HG03520 (cell line): ENCODE measurements at regions not wholly inside any gene's neighbourhood (a gene's known extent, or its start where the extent isn't known, plus 50 kb on each side); places are given as distances from the start of the nearest gene placed in this dataset.

Experiments
- ATAC-seq: cut with Tn5 transposase; IDR thresholded peaks from one replicate; pipeline ENCODE4 v1.9.1; 2021; ENCODE audit warnings: mild to moderate bottlenecking, moderate library complexity; ENCODE audit not compliant: unreplicated experiment

GRCh38 chr15:66832664-66833063, 130.6 kb downstream of the SMAD6 start:
- no peak for ATAC-seq

DNA sequence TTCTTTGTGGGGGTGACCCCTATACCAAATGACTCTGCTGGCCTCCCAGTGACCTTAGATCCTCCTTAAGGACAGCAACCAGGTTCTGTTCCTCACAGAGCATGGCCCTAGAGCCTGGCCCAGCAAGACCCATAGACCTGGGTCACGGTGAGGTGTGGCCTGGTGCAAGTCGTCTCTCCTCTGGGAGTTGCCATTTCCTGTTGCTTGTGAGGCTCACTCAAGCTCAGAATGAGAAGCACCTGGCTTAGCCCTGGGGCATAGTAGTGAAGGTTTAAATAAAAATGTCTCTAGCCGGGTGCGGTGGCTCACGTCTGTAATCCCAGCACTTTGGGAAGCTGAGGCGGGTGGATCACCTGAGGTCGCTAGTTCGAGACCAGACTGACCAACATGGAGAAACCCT, 131.3 kb downstream of the SMAD6 start:
- ATAC-seq = no peak

DNA sequence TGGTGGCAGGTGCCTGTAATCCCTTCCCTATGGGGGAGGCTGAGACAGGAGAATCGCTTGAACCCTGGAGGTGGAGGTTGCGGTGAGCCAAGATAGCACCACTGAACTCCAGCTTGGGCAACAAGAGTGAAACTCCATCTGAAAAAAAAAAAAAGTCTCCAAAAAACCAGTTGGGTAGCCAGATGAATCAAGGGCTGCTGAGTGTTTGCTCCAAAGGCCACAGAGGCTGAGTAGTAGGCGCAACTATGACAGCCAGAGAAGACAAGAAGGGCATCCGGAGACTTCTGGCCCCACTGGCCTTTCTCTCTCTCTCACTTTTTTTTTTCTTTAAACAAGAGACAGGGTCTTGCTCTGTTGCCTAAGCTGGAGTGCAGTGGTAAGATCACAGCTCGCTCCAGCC, 131.8 kb downstream of the SMAD6 start:
- no peak for ATAC-seq

DNA sequence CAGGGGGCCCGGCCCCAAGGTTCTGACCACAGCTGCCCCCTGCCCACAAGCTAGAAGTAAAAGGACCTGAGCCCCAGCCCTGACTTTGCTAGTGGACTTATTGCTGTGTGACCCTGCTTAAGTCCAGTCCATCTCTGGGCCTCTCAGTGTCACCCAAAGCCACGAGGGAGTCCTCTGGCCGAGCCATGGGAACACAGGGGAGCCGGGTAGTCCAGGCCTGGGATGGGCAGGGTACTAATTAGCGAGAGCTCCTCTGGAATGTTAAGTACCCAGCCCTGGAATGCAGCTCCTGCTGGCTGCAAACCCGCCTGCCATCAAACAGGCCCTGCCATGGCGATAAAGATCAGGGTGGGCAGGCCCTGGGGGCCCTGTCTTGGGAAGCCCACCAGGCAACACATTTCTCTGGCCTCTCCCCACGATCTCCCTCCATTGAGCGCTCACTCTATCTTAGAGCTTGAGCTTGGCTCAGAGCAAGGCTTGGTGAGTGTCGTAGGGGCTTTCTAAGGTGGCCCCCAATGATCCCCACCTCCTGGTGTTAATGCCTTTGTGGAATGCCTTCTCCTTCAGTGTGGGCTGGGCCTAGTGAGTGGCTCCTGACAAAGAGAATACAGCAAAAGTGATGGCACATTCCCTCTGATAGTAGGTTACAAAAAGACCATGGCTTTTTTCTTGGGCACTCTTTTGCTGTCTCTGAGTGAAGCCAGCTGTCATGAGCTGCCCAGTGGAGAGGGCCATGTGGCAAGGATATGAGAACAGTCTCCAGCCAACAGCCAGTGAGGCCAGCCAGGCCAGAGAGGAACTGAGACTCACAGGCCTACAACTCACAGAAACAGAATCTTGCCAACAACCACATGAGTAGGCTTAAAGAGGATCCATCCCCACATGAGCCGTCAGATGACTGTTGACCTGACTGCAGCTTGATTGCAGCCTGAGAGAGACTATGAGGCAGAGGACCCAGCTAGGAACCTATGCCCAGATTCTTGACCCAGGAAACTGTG, 133.1 kb downstream of the SMAD6 start:
- ATAC-seq = no peak

- ATAC-seq = no peak
Measured at GRCh38 chr15:66836231-66837030, 134.4 kb downstream of the SMAD6 start.

DNA sequence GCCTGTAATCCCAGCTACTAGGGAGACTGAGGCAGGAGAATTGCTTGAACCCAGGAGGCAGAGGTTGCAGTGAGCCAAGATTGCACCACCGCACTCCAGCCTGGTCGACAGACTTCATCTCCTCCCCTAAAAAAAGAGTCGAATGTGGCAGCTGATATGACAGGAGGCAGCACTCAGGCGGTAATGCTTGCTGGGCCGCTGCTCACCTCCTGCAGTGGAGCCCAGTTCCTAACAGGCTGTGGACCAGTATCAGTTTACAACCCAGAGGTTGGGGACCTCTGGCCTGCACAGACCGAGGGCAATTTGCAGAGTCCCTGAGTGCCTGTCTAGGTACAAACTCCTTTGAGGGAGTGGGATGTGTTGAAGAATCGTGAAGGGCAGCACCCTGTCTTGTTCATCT, 136.2 kb downstream of the SMAD6 start:
- no peak for ATAC-seq

GRCh38 chr15:66838671-66839239, 136.7 kb downstream of the SMAD6 start:
- no peak for ATAC-seq

GRCh38 chr15:66839506-66840112, 137.6 kb downstream of the SMAD6 start:
- no peak for ATAC-seq

DNA sequence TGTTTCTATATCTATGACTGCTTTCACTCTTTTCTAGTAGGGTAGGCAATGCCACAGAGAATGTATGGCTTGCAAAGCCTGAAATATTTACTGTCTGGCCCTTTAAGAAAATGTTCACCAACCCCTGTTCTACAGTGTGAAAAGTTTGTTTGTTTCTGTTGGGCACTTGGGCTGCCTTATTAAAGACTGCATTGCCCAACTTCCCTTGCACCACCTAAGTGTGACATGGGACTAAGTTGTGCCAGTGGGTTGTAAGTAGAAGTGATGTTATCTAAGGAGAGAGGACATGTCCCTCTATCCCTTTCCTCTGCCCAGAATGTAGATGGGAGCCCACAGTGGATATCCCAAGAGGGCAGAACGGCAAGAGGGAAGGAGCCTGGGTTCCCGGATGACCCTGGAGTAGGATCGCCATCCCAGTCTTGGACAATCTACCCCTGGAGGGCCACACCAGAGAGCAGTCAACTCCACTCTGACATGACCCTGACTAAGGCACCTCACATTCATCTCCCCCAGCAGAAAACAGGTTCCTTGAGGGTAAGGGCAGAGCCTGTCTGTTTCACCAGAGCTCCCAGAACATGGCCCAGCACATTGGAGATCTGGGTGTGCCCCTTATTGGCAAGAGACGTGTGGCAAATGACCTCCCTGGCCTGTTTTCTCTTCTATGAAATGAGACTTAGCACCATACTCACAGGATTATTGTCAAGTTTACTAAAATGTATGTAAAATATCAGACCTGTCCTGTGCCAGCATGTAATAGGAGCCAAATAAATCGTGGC, 138.8 kb downstream of the SMAD6 start:
- ATAC-seq = no peak

DNA sequence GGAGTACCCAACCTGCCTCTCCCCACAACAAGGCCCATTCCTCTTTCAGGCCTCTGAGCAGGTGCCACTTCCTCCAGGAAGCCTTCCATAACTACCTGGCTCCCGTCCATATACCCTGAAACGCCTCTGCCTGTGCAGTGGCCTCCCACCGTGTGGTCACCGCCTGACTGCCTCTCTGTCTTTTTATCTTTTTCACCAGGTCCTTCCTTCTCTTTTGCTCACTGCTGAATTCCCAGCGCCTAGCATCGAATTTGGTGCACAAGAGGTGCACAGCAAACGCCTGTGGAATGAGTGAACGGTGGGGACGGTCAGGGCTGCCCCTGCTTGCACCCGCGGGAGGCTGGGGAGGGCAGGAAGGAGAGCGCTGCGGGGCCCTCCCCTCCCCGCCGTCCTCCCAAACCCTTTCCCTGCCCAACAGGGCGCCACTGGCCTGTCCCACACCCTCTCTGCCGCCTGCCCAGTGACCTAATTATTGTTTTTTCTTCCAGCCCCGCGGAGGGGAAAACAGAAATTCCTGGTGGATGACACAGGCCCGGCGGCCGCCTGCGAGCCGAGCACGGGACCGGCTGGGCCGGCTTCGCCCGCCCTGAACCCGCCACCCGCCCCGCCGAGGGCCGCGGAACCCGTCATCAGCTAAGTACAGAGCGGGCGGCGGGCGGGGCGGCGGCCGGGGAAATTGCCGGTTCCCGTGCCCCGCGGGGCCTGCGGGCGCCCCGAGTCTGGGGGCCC, 140.1 kb downstream of the SMAD6 start:
- ATAC-seq = no peak

DNA sequence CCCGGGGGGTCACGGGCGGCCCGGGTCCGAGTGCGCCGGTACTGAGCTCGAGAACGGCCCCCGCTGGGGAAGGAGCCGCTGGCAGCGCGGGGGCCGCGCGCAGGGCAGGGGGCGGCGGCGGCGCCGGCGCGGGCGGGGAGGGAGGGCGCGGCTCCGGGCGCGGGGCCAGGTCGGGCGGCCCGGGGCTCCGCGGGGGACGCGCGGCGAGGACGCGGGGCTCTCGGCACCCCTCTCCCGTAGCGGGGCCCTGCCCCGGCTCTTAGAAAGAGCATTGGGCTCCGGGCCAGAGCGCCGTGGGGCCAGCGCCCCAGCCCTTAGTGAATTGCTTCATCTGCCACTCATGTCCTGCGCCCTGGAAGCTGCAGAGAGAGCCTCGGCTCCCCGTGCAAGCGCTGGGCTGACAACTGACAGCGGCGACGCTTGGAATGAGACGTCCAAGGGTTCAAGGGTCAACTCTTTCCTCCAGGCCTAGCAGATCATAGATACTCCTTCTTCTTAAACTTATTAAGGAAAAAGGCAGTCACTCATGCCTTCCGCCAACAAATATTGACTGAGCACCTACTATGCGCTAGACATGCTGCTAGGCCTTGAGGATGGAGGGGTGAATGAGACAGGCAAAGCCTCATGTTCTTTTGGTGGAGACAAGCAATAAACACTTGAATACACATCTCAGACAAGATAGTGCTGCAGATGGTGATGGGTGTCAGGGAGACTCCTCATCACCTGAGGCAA, 140.8 kb downstream of the SMAD6 start:
- ATAC-seq = no peak

DNA sequence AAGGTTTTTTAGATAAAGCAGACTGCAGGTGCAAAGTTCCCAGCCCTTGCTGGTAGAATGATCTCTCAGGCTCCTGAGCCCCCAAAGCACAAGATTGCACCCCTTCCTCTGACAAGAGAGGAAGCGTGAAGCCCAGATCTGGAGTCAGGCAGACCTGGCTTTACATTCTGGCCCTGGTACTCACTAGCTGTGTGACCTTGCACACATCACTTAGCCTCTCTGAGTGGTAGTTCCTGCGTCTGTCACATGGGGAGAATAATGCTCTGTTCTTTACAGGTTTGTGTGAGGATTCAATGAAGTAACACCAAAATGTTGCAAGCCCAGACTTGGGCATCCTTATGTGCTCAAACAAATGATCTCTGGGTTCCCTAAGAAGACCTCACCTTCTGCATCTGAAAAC, 141.5 kb downstream of the SMAD6 start:
- ATAC-seq = no peak

DNA sequence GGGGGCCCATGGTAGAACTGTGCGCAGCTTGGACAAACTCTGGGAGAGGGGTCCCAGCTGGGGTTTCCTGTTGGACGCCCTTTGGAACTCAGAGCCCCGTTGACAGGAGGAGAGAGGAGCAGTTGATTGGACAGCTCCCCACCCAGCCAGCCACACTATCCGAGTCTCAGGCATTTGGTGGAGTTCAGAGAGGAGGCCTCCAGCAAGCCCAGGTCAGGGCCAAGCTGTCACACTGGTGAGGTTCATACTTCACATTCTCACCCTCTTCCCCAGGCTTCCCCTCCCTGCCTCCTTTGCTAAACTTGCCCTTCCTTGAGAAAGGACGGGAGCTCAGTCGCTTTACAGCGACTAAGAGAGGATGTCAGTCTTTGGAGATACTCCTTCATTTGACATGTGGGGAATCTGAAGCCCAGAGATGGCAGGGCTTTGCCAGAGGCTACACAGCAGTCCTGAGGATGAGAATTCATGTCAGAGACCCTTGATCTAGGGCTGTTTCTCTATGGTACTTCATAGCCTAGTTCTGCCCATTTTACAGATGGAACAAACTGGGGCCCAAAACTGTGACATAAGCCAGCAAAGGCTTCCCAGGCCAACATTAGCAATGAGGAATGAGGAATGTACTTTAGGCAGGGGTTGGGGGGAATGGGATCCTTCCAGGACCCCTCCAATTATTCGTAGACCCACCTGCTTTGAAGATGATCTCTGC, 142.2 kb downstream of the SMAD6 start:
- ATAC-seq = no peak

- no peak for ATAC-seq
Measured at GRCh38 chr15:66844747-66845145, 142.7 kb downstream of the SMAD6 start.

DNA sequence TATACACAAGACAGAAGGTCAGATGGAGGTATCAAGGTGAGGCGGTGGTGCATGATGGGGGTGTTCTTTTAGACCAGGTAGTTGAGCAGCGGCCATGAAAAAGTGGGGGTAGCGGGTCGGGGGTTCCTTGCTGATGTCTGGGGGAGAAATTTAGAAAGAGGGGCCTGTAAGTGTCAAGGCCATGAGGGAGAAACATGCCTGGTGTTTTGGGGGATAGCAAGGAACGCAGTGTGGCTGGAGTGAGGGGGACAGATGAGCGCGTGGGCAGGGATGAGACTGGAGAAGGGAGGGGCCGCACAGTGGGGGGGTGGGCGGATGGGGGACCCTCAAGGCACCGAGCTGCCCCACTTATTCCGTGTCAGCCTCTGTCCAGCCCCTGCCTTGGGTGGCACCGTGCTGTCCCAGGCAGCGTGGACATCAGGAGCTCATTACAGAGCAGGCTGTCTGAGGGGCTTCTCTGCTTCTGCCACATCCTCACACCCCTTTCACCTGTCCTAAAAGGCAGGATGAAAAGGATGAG, 143.3 kb downstream of the SMAD6 start:
- no peak for ATAC-seq

- ATAC-seq = no peak
Measured at GRCh38 chr15:66846031-66846430, 144.0 kb downstream of the SMAD6 start.

DNA sequence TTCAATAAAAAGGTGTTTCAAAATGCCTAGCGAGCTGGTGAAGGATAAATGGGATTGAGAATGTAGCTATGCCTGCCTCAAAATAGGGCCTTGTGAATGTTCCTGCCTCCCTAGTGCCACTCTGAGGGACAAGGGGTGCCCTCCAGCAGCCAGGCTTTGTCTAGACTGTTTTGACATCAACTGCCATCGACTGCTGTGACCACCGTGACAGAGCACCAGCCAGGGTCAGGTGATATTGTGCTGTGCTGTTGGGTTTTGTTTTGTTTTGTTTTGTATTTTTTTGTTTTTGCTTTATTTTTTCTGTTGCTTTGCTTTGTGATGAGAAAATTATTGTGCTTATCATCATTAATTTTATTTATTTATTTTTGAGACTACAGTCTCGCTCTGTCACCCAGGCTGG, 144.8 kb downstream of the SMAD6 start:
- ATAC-seq = no peak

- ATAC-seq = no peak
Measured at GRCh38 chr15:66847565-66847991, 145.5 kb downstream of the SMAD6 start.
